ENCODE measurements at regions not wholly inside any gene's neighbourhood (a gene's known extent, or its start where the extent isn't known, plus 50 kb on each side); places are given as distances from the start of the nearest gene placed in this dataset.

DNA sequence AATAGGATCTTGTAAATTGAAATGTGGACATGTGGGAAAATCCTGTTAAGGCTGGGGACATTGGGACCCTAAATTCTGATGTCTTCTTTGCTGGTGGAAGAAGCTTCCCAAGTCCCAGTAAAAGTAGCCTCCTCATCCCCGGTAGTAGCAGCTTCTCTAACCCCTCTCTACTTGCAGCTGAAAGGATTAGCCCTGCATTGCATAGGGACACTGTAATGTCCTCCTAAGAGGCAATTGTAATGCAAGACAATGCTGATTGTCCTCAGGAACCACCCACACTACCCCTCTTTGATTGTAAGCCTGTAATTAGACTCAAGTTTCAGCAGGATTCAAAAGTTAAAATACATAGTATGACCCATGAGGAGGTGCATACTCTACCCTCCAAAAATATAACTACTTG lies 1938.4 kb upstream of the C9orf72 start:
- TF ChIP-seq CTCF (optimal IDR thresholded peaks at IDR 0.05 in 1 of 3, IDR thresholded peaks at IDR 0.05 in 1 of 3, conservative IDR thresholded peaks at IDR 0.05 in 1 of 3; ENCODE audit: extremely low read depth in 1 of 3, insufficient read depth in 2 of 3, low read length in 3 of 3) (no peak), EZH2 (IDR thresholded peaks at IDR 0.05; ENCODE audit: low read length) (no peak)

Measured in keratinocyte (primary cell).